MM.1S (cell line): ENCODE measurements at regions not wholly inside any gene's neighbourhood (a gene's known extent, or its start where the extent isn't known, plus 50 kb on each side); places are given as distances from the start of the nearest gene placed in this dataset.

Source experiments
- DNase-seq: peaks from one replicate; pipeline ENCODE4 v3.0.0-alpha.2; 2015
- H2AFZ ChIP-seq: fragments of 300-600 bp; sonication (generic); 2 replicates; pipeline ENCODE4 v1.6.0; 2016; ENCODE audit warnings: antibody characterized with exemption, low read length
- H3F3A ChIP-seq: fragments of 300-600 bp; sonication (generic); 2 replicates; pipeline ENCODE4 v1.6.1; 2016; ENCODE audit warnings: mild to moderate bottlenecking, antibody characterized with exemption, low read length, moderate library complexity, mixed read lengths; ENCODE audit not compliant: insufficient read depth
- H3K27ac ChIP-seq: fragments of 300-600 bp; sonication (generic); 2 replicates; pipeline ENCODE4 v1.5.1; 2016; ENCODE audit warnings: mild to moderate bottlenecking, low read length
- H3K27me3 ChIP-seq: fragments of 300-600 bp; sonication (generic); replicated peaks from 2 replicates; pipeline ENCODE4 v1.6.0; 2016; ENCODE audit warnings: low read length; ENCODE audit not compliant: insufficient read depth
- H3K36me3 ChIP-seq: fragments of 300-600 bp; sonication (generic); replicated peaks from 2 replicates; pipeline ENCODE4 v1.6.1; 2016; ENCODE audit warnings: mild to moderate bottlenecking, low read length, mixed read lengths; ENCODE audit not compliant: insufficient read depth
- H3K4me1 ChIP-seq: fragments of 300-600 bp; sonication (generic); 2 replicates; pipeline ENCODE4 v1.6.1; 2016; ENCODE audit warnings: low read length, mixed read lengths
- H3K4me2 ChIP-seq: fragments of 300-600 bp; sonication (generic); 2 replicates; pipeline ENCODE4 v1.6.0; 2016; ENCODE audit warnings: low read depth, low read length
- H3K4me3 ChIP-seq: fragments of 300-600 bp; sonication (generic); 2 replicates; pipeline ENCODE4 v1.5.1; 2016; ENCODE audit warnings: low read length, mixed read lengths
- H3K79me2 ChIP-seq: fragments of 300-600 bp; sonication (generic); 2 replicates; pipeline ENCODE4 v1.6.1; 2016; ENCODE audit warnings: mixed run types, low read length, mixed read lengths
- H3K9ac ChIP-seq: fragments of 300-600 bp; sonication (generic); 2 replicates; pipeline ENCODE4 v1.6.1; 2016; ENCODE audit warnings: low read length, mixed read lengths
- H3K9me2 ChIP-seq: fragments of 300-600 bp; sonication (generic); replicated peaks from 2 replicates; pipeline ENCODE4 v1.6.1; 2016; ENCODE audit warnings: mild to moderate bottlenecking, low read length, mixed read lengths; ENCODE audit not compliant: insufficient read depth
- H3K9me3 ChIP-seq: fragments of 300-600 bp; sonication (generic); replicated peaks from 2 replicates; pipeline ENCODE4 v1.6.1; 2016; ENCODE audit warnings: mild to moderate bottlenecking, low read length, mixed read lengths; ENCODE audit not compliant: insufficient read depth
- H4K20me1 ChIP-seq: fragments of 300-600 bp; sonication (generic); 2 replicates; pipeline ENCODE4 v1.6.1; 2016; ENCODE audit warnings: mild to moderate bottlenecking, low read length, moderate library complexity, mixed read lengths; ENCODE audit not compliant: insufficient read depth
- CTCF ChIP-seq: fragments of 300-600 bp; sonication (generic); IDR thresholded peaks from 2 replicates; pipeline ENCODE4 v1.5.1; 2016; ENCODE audit warnings: antibody characterized with exemption, low read length, mixed read lengths
- EZH2 ChIP-seq: fragments of 300-600 bp; sonication (generic); optimal IDR thresholded peaks from 2 replicates; pipeline ENCODE3; 2017; ENCODE audit warnings: low read depth, mild to moderate bottlenecking, antibody characterized with exemption, low read length, mixed read lengths
- EZH2phosphoT487 ChIP-seq: fragments of 300-600 bp; sonication (generic); IDR thresholded peaks from 2 replicates; pipeline ENCODE4 v1.6.1; 2018; ENCODE audit warnings: antibody characterized with exemption, low read length

GRCh38 chr3:127448671-127449070 is 141.9 kb downstream of the TPRA1 start:
- Histone ChIP-seq H3K27ac (no peak overlapping the region), H3K4me1 (no peaks in the 10 kb centered on the region), H3K36me3 (no peaks in the 10 kb centered on the region), H3K27me3 (peaks cover 13% of the 10 kb centered on the region; the same call in 1 of the 2 replicates), H3K9ac (no peak overlapping the region), H3K9me3 (no peaks in the 10 kb centered on the region), H3K4me2 (peak overlapping the region; percentile 0; the same call in 1 of the 2 replicates), H3K4me3 (no peak overlapping the region), H4K20me1 (no peaks in the 10 kb centered on the region), H3F3A (no peaks in the 10 kb centered on the region), H3K79me2 (no peaks in the 10 kb centered on the region), H2AFZ (0 out of 2 replicates have a peak overlapping the region, but pooled peaks have one; percentile 11), H3K9me2 (no peaks in the 10 kb centered on the region)
- no peak for DNase-seq
- no peak for TF ChIP-seq EZH2phosphoT487
- TF ChIP-seq EZH2 = no peak
- TF ChIP-seq CTCF = no peak

GRCh38 chr3:127448161-127448561 is 142.4 kb downstream of the TPRA1 start:
- H3K36me3 ChIP-seq = no peaks in the 10 kb centered on the region
- TF ChIP-seq EZH2phosphoT487 (no peak), EZH2 (no peak), CTCF (no peak)
- peak; percentile 29 for DNase-seq

GRCh38 chr3:127446756-127447155 is 143.8 kb downstream of the TPRA1 start:
- Histone ChIP-seq H4K20me1 (no peaks in the 10 kb centered on the region), H2AFZ (no peak overlapping the region), H3K4me3 (no peak overlapping the region), H3K4me2 (no peak overlapping the region), H3K9me2 (no peaks in the 10 kb centered on the region), H3K27me3 (0 out of 2 replicates have a peak, but pooled peaks cover 4% of the 10 kb centered on the region), H3K36me3 (no peaks in the 10 kb centered on the region), H3K27ac (no peak overlapping the region), H3K9ac (no peak overlapping the region), H3K79me2 (no peaks in the 10 kb centered on the region), H3K4me1 (no peaks in the 10 kb centered on the region), H3F3A (no peaks in the 10 kb centered on the region), H3K9me3 (no peaks in the 10 kb centered on the region)
- TF ChIP-seq EZH2 (no peak), CTCF (no peak), EZH2phosphoT487 (no peak)
- no peak for DNase-seq

More at GRCh38 chr3:127448161-127448561, 142.4 kb downstream of the TPRA1 start:
- H3K9me2 ChIP-seq = no peaks in the 10 kb centered on the region
- peaks cover 13% of the 10 kb centered on the region; the same call in 1 of the 2 replicates for H3K27me3 ChIP-seq
- H4K20me1 ChIP-seq = no peaks in the 10 kb centered on the region
- H3K27ac ChIP-seq = no peak overlapping the region
- no peaks in the 10 kb centered on the region for H3K4me1 ChIP-seq
- no peak overlapping the region for H3K9ac ChIP-seq
- H3K9me3 ChIP-seq = no peaks in the 10 kb centered on the region
- 0 out of 2 replicates have a peak overlapping the region, but pooled peaks have one; percentile 11 for H2AFZ ChIP-seq
- peak overlapping the region; percentile 0; the same call in 1 of the 2 replicates for H3K4me2 ChIP-seq
- H3K79me2 ChIP-seq = no peaks in the 10 kb centered on the region
- H3F3A ChIP-seq = no peaks in the 10 kb centered on the region
- no peak overlapping the region for H3K4me3 ChIP-seq
